MM.1S (cell line): ENCODE measurements at regions not wholly inside any gene's neighbourhood (a gene's known extent, or its start where the extent isn't known, plus 50 kb on each side); places are given as distances from the start of the nearest gene placed in this dataset.

Experiments used
- DNase-seq: peaks from one replicate; pipeline ENCODE4 v3.0.0-alpha.2; 2015
- H2AFZ ChIP-seq: fragments of 300-600 bp; sonication (generic); 2 replicates; pipeline ENCODE4 v1.6.0; 2016; ENCODE audit warnings: antibody characterized with exemption, low read length
- H3F3A ChIP-seq: fragments of 300-600 bp; sonication (generic); 2 replicates; pipeline ENCODE4 v1.6.1; 2016; ENCODE audit warnings: mild to moderate bottlenecking, antibody characterized with exemption, low read length, moderate library complexity, mixed read lengths; ENCODE audit not compliant: insufficient read depth
- H3K27ac ChIP-seq: fragments of 300-600 bp; sonication (generic); 2 replicates; pipeline ENCODE4 v1.5.1; 2016; ENCODE audit warnings: mild to moderate bottlenecking, low read length
- H3K27me3 ChIP-seq: fragments of 300-600 bp; sonication (generic); replicated peaks from 2 replicates; pipeline ENCODE4 v1.6.0; 2016; ENCODE audit warnings: low read length; ENCODE audit not compliant: insufficient read depth
- H3K36me3 ChIP-seq: fragments of 300-600 bp; sonication (generic); replicated peaks from 2 replicates; pipeline ENCODE4 v1.6.1; 2016; ENCODE audit warnings: mild to moderate bottlenecking, low read length, mixed read lengths; ENCODE audit not compliant: insufficient read depth
- H3K4me1 ChIP-seq: fragments of 300-600 bp; sonication (generic); 2 replicates; pipeline ENCODE4 v1.6.1; 2016; ENCODE audit warnings: low read length, mixed read lengths
- H3K4me2 ChIP-seq: fragments of 300-600 bp; sonication (generic); 2 replicates; pipeline ENCODE4 v1.6.0; 2016; ENCODE audit warnings: low read depth, low read length
- H3K4me3 ChIP-seq: fragments of 300-600 bp; sonication (generic); 2 replicates; pipeline ENCODE4 v1.5.1; 2016; ENCODE audit warnings: low read length, mixed read lengths
- H3K79me2 ChIP-seq: fragments of 300-600 bp; sonication (generic); 2 replicates; pipeline ENCODE4 v1.6.1; 2016; ENCODE audit warnings: mixed run types, low read length, mixed read lengths
- H3K9ac ChIP-seq: fragments of 300-600 bp; sonication (generic); 2 replicates; pipeline ENCODE4 v1.6.1; 2016; ENCODE audit warnings: low read length, mixed read lengths
- H3K9me2 ChIP-seq: fragments of 300-600 bp; sonication (generic); replicated peaks from 2 replicates; pipeline ENCODE4 v1.6.1; 2016; ENCODE audit warnings: mild to moderate bottlenecking, low read length, mixed read lengths; ENCODE audit not compliant: insufficient read depth
- H3K9me3 ChIP-seq: fragments of 300-600 bp; sonication (generic); replicated peaks from 2 replicates; pipeline ENCODE4 v1.6.1; 2016; ENCODE audit warnings: mild to moderate bottlenecking, low read length, mixed read lengths; ENCODE audit not compliant: insufficient read depth
- H4K20me1 ChIP-seq: fragments of 300-600 bp; sonication (generic); 2 replicates; pipeline ENCODE4 v1.6.1; 2016; ENCODE audit warnings: mild to moderate bottlenecking, low read length, moderate library complexity, mixed read lengths; ENCODE audit not compliant: insufficient read depth
- EZH2 ChIP-seq: fragments of 300-600 bp; sonication (generic); optimal IDR thresholded peaks from 2 replicates; pipeline ENCODE3; 2017; ENCODE audit warnings: low read depth, mild to moderate bottlenecking, antibody characterized with exemption, low read length, mixed read lengths
- EZH2phosphoT487 ChIP-seq: fragments of 300-600 bp; sonication (generic); IDR thresholded peaks from 2 replicates; pipeline ENCODE4 v1.6.1; 2018; ENCODE audit warnings: antibody characterized with exemption, low read length
- TF ChIP-seq, protein P1 (sequence below): fragments of 300-600 bp; sonication (generic); IDR thresholded peaks from 2 replicates; pipeline ENCODE4 v1.5.1; 2016; ENCODE audit warnings: antibody characterized with exemption, low read length, mixed read lengths

GRCh38 chr3:181796641-181797040 is 84.9 kb downstream of the SOX2 start:
- H3K36me3 ChIP-seq: no peaks in the 10 kb centered on the region
- H3K4me1 ChIP-seq: no peaks in the 10 kb centered on the region
- no peak overlapping the region for H3K27ac ChIP-seq
- DNase-seq: no peak
- no peaks in the 10 kb centered on the region for H3K9me3 ChIP-seq
- no peak overlapping the region for H2AFZ ChIP-seq
- no peaks in the 10 kb centered on the region for H3K79me2 ChIP-seq
- no peak overlapping the region for H3K4me2 ChIP-seq
- no peaks in the 10 kb centered on the region for H3K27me3 ChIP-seq
- H3F3A ChIP-seq: no peaks in the 10 kb centered on the region
- no peaks in the 10 kb centered on the region for H3K9me2 ChIP-seq
- TF ChIP-seq EZH2phosphoT487 (no peak), EZH2 (no peak)
- TF ChIP-seq, protein P1, sequence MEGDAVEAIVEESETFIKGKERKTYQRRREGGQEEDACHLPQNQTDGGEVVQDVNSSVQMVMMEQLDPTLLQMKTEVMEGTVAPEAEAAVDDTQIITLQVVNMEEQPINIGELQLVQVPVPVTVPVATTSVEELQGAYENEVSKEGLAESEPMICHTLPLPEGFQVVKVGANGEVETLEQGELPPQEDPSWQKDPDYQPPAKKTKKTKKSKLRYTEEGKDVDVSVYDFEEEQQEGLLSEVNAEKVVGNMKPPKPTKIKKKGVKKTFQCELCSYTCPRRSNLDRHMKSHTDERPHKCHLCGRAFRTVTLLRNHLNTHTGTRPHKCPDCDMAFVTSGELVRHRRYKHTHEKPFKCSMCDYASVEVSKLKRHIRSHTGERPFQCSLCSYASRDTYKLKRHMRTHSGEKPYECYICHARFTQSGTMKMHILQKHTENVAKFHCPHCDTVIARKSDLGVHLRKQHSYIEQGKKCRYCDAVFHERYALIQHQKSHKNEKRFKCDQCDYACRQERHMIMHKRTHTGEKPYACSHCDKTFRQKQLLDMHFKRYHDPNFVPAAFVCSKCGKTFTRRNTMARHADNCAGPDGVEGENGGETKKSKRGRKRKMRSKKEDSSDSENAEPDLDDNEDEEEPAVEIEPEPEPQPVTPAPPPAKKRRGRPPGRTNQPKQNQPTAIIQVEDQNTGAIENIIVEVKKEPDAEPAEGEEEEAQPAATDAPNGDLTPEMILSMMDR: no peak
- no peak overlapping the region for H3K4me3 ChIP-seq
- no peak overlapping the region for H3K9ac ChIP-seq
- no peaks in the 10 kb centered on the region for H4K20me1 ChIP-seq

GRCh38 chr3:181797431-181797830 is 85.7 kb downstream of the SOX2 start:
- Histone ChIP-seq H3K79me2 (no peaks in the 10 kb centered on the region), H3F3A (no peaks in the 10 kb centered on the region), H3K27ac (no peak overlapping the region), H2AFZ (no peak overlapping the region), H3K4me2 (no peak overlapping the region), H3K36me3 (no peaks in the 10 kb centered on the region), H3K4me3 (no peak overlapping the region), H3K9me2 (no peaks in the 10 kb centered on the region), H4K20me1 (no peaks in the 10 kb centered on the region), H3K9me3 (no peaks in the 10 kb centered on the region), H3K4me1 (no peaks in the 10 kb centered on the region), H3K9ac (no peak overlapping the region), H3K27me3 (no peaks in the 10 kb centered on the region)
- no peak for DNase-seq
- TF ChIP-seq, protein P1: no peak
- TF ChIP-seq EZH2phosphoT487: no peak
- no peak for TF ChIP-seq EZH2

GRCh38 chr3:181805703-181806102 is 94.0 kb downstream of the SOX2 start:
- Histone ChIP-seq H3K4me2 (no peak overlapping the region), H3K9me3 (no peaks in the 10 kb centered on the region), H3K4me1 (no peaks in the 10 kb centered on the region), H3K9me2 (no peaks in the 10 kb centered on the region), H3K79me2 (no peaks in the 10 kb centered on the region), H4K20me1 (no peaks in the 10 kb centered on the region), H3K4me3 (no peak overlapping the region), H3K27ac (no peak overlapping the region), H2AFZ (no peak overlapping the region), H3F3A (no peaks in the 10 kb centered on the region), H3K9ac (no peak overlapping the region), H3K27me3 (no peaks in the 10 kb centered on the region), H3K36me3 (no peaks in the 10 kb centered on the region)
- TF ChIP-seq, protein P1: no peak
- no peak for TF ChIP-seq EZH2phosphoT487
- TF ChIP-seq EZH2: no peak
- no peak for DNase-seq
